Skeletal muscle tissue (tissue), 3 donors: ENCODE measurements at regions not wholly inside any gene's neighbourhood (a gene's known extent, or its start where the extent isn't known, plus 50 kb on each side); places are given as distances from the start of the nearest gene placed in this dataset.

Experiments used
- H3K27ac ChIP-seq: one replicate; pipeline ENCODE4 v1.7.0; 2013; ENCODE audit warnings: mild to moderate bottlenecking, low read depth, low read length, inconsistent platforms
- H3K27me3 ChIP-seq, 3 donors: one replicate each; pipeline ENCODE4 v1.7.0; 2013; ENCODE audit warnings: low read length in 3 of 3; ENCODE audit not compliant: control insufficient read depth in 3 of 3, insufficient read depth in 3 of 3
- H3K36me3 ChIP-seq, 3 donors: one replicate each; pipeline ENCODE4 v1.7.0; 2013; ENCODE audit warnings: low read length in 3 of 3; ENCODE audit not compliant: control insufficient read depth in 3 of 3, insufficient read depth in 3 of 3
- H3K4me1 ChIP-seq, 3 donors: one replicate each; pipeline ENCODE4 v1.7.0; 2013; ENCODE audit warnings: low read length in 3 of 3, mild to moderate bottlenecking in 3 of 3; ENCODE audit not compliant: control insufficient read depth in 3 of 3, insufficient read depth in 3 of 3
- H3K4me3 ChIP-seq, 3 donors: one replicate each; pipeline ENCODE4 v1.7.0; 2013; ENCODE audit warnings: low read length in 3 of 3
- H3K9ac ChIP-seq, 3 donors: one replicate each; pipeline ENCODE4 v1.7.0; 2013; ENCODE audit warnings: low read length in 3 of 3, mild to moderate bottlenecking in 3 of 3, moderate library complexity in 2 of 3, low read depth in 1 of 3
- H3K9me3 ChIP-seq, 3 donors: one replicate each; pipeline ENCODE4 v1.7.0; 2013; ENCODE audit warnings: low read length in 3 of 3; ENCODE audit not compliant: control insufficient read depth in 3 of 3
- donor health status: Osteomylitis.

DNA sequence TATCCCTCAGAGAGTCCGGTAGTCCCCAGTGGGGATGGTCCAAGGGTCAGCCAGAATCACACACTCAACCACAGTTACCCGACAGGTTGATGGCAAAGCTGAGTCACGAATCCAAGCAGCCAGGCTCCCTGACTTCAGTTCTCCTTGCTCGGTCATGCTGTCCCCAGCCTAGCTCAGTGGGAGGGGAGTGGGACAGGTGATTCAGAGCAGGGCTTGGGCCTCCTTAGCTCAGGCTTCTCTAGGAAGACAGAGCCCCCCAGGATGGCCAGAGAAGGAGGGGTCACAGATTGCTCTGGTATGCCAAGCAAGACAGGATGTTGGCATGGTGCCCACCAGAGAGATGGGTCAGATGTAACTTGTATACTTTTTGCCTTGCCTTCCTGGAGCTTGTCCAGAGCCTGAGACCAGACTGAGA is 66.5 kb downstream of the EFNB1 start:
- Histone ChIP-seq H3K4me3 (peak overlapping the region; percentile 4 to 52 (median 29)), H3K36me3 (no peaks in the 10 kb centered on the region)

DNA sequence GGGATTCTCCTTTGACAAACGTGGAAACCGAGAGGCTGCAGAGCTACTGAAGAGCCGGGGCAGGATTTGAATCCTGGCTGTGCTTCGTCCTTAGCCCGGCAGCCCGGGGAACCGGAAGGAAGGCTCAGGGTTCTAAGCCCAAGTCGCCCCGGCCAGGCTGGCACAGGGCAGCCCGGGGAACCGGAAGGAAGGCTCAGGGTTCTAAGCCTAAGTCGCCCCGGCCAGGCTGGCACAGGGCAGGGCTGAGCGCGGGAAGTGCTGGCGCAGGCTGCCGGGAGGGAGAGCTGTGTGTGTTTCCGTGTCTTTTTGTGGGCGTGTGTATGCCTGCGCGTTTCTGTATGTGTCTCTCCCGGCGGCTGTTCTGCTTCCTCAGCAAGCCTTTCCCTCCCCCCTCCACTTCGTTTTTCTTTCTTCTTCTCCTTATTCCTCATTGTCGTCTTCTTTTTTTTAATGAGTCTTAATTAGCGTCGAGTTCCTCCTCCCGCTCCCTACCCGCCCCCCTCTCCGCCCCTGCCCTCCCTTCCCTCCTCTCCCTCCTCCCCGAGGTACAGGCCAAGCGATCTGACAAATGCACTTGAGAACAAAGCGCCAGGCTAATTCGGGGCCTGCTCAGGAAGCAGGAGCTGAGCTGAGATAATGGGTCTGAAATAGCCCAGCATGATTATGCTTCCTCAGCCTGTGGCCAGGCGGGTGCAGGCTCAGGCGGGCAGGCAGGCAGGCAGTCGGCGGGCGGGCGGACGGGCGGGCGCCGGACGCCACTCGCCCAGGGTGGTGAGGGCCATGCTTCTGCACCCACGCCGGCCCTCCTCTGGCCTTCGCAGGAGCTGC is 65.9 kb downstream of the EFNB1 start:
- Histone ChIP-seq H3K36me3 (no peaks in the 10 kb centered on the region), H3K9ac (peak overlapping the region; percentile 72 to 84 (median 75)), H3K9me3 (no peaks in the 10 kb centered on the region), H3K4me3 (peak overlapping the region; percentile 30 to 54 (median 52)), H3K27me3 (no peaks in the 10 kb centered on the region), H3K27ac (peak overlapping the region; percentile 95), H3K4me1 (peaks cover 14 to 34% (median 34%) of the 10 kb centered on the region in 3 donors)

More for the DNA sequence above, 66.5 kb downstream of the EFNB1 start:
- H3K27me3 ChIP-seq: no peaks in the 10 kb centered on the region
- peak overlapping the region; percentile 70 to 76 (median 70) for H3K9ac ChIP-seq
- peaks cover 14 to 34% (median 34%) of the 10 kb centered on the region in 3 donors for H3K4me1 ChIP-seq
- no peaks in the 10 kb centered on the region for H3K9me3 ChIP-seq
- peak overlapping the region; percentile 95 for H3K27ac ChIP-seq

DNA sequence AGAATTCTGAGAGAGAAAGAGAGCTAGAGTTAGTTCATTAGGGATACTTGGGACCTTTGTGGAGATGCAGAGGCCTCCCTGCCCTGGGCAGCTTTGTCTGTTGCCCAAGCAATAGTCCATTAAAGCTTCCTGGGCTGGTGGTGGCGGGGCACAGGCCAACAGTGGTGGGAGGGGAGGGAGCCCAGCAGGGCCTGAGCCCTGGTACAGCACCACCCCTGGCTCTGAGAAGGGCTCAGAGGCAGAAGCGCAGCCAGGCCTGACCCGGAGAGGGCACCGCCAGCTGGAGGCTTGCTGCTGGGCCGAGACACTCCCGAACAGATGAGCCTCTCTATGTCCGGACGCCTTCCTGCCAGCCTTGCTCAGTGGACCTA is 65.3 kb downstream of the EFNB1 start:
- Histone ChIP-seq H3K27me3 (no peaks in the 10 kb centered on the region), H3K36me3 (no peaks in the 10 kb centered on the region), H3K9me3 (no peaks in the 10 kb centered on the region), H3K9ac (peak overlapping the region; percentile 72 to 84 (median 75)), H3K4me1 (peaks cover 14 to 34% (median 34%) of the 10 kb centered on the region in 3 donors), H3K4me3 (peak overlapping the region in 2 of 3 donors; percentile 52 to 54), H3K27ac (peak overlapping the region; percentile 95)

DNA sequence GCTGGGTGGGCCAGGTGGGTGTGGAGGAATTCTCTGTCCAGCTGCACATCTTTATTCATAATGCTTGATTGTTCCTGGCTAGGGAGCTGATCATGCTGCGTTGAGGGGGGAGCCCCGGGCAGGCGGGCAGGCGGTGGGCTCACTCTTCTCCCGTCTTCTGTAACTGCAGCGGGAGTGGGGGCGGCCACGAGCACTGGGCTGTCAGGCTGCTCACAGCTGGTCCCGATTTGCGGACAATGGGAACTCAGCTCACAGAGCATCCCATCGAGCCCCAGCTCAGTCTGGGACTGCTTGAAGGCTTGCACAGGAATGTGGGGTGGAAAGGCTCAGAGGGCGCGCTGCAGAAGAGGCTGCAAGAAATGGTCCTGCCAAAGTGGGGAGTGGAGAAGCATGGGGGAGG is 63.8 kb downstream of the EFNB1 start:
- no peak overlapping the region for H3K4me3 ChIP-seq
- no peaks in the 10 kb centered on the region for H3K36me3 ChIP-seq
- no peak overlapping the region for H3K27ac ChIP-seq
- H3K9ac ChIP-seq: no peak overlapping the region
- H3K4me1 ChIP-seq: peaks cover 14 to 34% (median 34%) of the 10 kb centered on the region in 3 donors
- H3K9me3 ChIP-seq: no peaks in the 10 kb centered on the region
- H3K27me3 ChIP-seq: no peaks in the 10 kb centered on the region

DNA sequence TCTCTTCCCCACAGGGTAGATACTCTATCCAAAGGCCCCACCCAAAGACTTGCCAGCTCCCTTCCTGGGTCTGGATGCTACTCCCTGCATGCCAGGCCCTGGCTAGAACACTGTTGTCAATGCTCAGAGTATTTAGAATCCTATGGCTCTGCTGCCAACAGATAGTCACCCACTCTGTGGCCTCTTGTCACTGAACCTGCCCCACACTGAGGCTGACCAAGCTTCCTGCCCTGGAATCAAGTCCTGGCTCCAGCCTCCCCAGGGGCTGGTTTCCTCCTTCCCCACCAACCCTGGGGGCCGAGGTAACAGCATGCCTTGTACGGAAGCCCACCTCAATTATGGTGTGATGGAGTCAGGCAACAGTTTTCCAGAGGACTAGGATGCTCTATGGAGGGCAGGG is 63.3 kb downstream of the EFNB1 start:
- Histone ChIP-seq H3K4me1 (peaks cover 14 to 32% (median 29%) of the 10 kb centered on the region in 3 donors), H3K27ac (no peak overlapping the region), H3K36me3 (no peaks in the 10 kb centered on the region), H3K9ac (no peak overlapping the region), H3K4me3 (no peak overlapping the region), H3K9me3 (no peaks in the 10 kb centered on the region), H3K27me3 (no peaks in the 10 kb centered on the region)
